ENCODE measurements at regions not wholly inside any gene's neighbourhood (a gene's known extent, or its start where the extent isn't known, plus 50 kb on each side); places are given as distances from the start of the nearest gene placed in this dataset.

- no peak overlapping the region for H3K4me3 ChIP-seq (replicated peaks; ENCODE audit: low read depth, low read length)
- DNase-seq (ENCODE audit: extremely low read depth, insufficient read length): no peak
- no peaks in the 10 kb centered on the region for H3K36me3 ChIP-seq (ENCODE audit: control insufficient read depth, insufficient read depth, low read length)
- no peaks in the 10 kb centered on the region for H3K27me3 ChIP-seq (replicated peaks; ENCODE audit: control insufficient read depth, insufficient read depth, low read length)
- no peak for TF ChIP-seq CTCF (IDR thresholded peaks at IDR 0.05; ENCODE audit: insufficient read depth, low read length, poor library complexity, severe bottlenecking)
Measured at GRCh38 chr7:68697796-68698280, 900.4 kb upstream of the AUTS2 start.

- DNase-seq (ENCODE audit: extremely low read depth, insufficient read length): no peak
- TF ChIP-seq CTCF (IDR thresholded peaks at IDR 0.05; ENCODE audit: insufficient read depth, low read length, poor library complexity, severe bottlenecking): no peak
- no peak overlapping the region for H3K4me3 ChIP-seq (replicated peaks; ENCODE audit: low read depth, low read length)
- H3K27me3 ChIP-seq (replicated peaks; ENCODE audit: control insufficient read depth, insufficient read depth, low read length): no peaks in the 10 kb centered on the region
- H3K36me3 ChIP-seq (ENCODE audit: control insufficient read depth, insufficient read depth, low read length): no peaks in the 10 kb centered on the region
Measured at GRCh38 chr7:68699090-68699711, 899.1 kb upstream of the AUTS2 start.

GRCh38 chr7:68700414-68700813 is 897.9 kb upstream of the AUTS2 start:
- no peak for TF ChIP-seq CTCF (IDR thresholded peaks at IDR 0.05; ENCODE audit: insufficient read depth, low read length, poor library complexity, severe bottlenecking)
- no peak for DNase-seq (ENCODE audit: extremely low read depth, insufficient read length)
- Histone ChIP-seq H3K27me3 (replicated peaks; ENCODE audit: control insufficient read depth, insufficient read depth, low read length) (no peaks in the 10 kb centered on the region), H3K4me3 (replicated peaks; ENCODE audit: low read depth, low read length) (no peak overlapping the region), H3K36me3 (ENCODE audit: control insufficient read depth, insufficient read depth, low read length) (no peaks in the 10 kb centered on the region)

GRCh38 chr7:68706291-68706690 is 892.0 kb upstream of the AUTS2 start:
- Histone ChIP-seq H3K27me3 (replicated peaks; ENCODE audit: control insufficient read depth, insufficient read depth, low read length) (no peaks in the 10 kb centered on the region), H3K4me3 (replicated peaks; ENCODE audit: low read depth, low read length) (no peak overlapping the region), H3K36me3 (ENCODE audit: control insufficient read depth, insufficient read depth, low read length) (no peaks in the 10 kb centered on the region)
- no peak for DNase-seq (ENCODE audit: extremely low read depth, insufficient read length)
- TF ChIP-seq CTCF (IDR thresholded peaks at IDR 0.05; ENCODE audit: insufficient read depth, low read length, poor library complexity, severe bottlenecking): no peak

- TF ChIP-seq CTCF (IDR thresholded peaks at IDR 0.05; ENCODE audit: insufficient read depth, low read length, poor library complexity, severe bottlenecking): no peak
- H3K4me3 ChIP-seq (replicated peaks; ENCODE audit: low read depth, low read length): no peak overlapping the region
- DNase-seq (ENCODE audit: extremely low read depth, insufficient read length): no peak
- no peaks in the 10 kb centered on the region for H3K36me3 ChIP-seq (ENCODE audit: control insufficient read depth, insufficient read depth, low read length)
- no peaks in the 10 kb centered on the region for H3K27me3 ChIP-seq (replicated peaks; ENCODE audit: control insufficient read depth, insufficient read depth, low read length)
Measured at GRCh38 chr7:68707159-68707558, 891.1 kb upstream of the AUTS2 start.

GRCh38 chr7:68707958-68708357 is 890.3 kb upstream of the AUTS2 start:
- Histone ChIP-seq H3K36me3 (ENCODE audit: control insufficient read depth, insufficient read depth, low read length) (no peaks in the 10 kb centered on the region), H3K27me3 (replicated peaks; ENCODE audit: control insufficient read depth, insufficient read depth, low read length) (no peaks in the 10 kb centered on the region), H3K4me3 (replicated peaks; ENCODE audit: low read depth, low read length) (no peak overlapping the region)
- DNase-seq (ENCODE audit: extremely low read depth, insufficient read length): no peak
- no peak for TF ChIP-seq CTCF (IDR thresholded peaks at IDR 0.05; ENCODE audit: insufficient read depth, low read length, poor library complexity, severe bottlenecking)

Measured in GM06990 (cell line).